Hematopoietic multipotent progenitor cell (in vitro differentiated cells): ENCODE measurements at regions not wholly inside any gene's neighbourhood (a gene's known extent, or its start where the extent isn't known, plus 50 kb on each side); places are given as distances from the start of the nearest gene placed in this dataset.

Source experiments
- DNase-seq, 3 donors: peaks; one replicate each; pipeline ENCODE4 v3.0.0-alpha.2; 2011 to 2015; ENCODE audit warnings: low read depth in 2 of 3, low spot score in 2 of 3

- no peak for DNase-seq
Measured at GRCh38 chr6:100269189-100269588, 195.5 kb downstream of the SIM1 start.

DNA sequence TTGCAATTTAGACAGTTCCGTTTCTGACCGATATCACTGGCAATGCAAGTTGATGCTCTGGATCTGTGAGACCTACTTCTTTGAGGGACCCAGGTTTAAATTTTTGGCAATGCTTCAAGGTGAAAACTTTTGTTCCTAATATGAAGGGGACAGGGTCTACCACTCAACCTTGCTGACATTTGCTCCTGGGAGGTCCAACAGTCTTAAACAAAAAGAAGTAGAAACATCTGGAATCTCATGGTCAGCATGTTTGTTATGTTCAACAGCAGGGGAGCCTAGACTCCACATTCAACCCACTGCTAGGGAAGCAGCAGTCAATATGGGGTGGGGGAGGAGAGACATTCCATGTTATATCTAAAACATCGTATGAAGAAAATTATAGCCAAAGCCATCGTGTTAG lies 196.4 kb downstream of the SIM1 start:
- no peak for DNase-seq

DNA sequence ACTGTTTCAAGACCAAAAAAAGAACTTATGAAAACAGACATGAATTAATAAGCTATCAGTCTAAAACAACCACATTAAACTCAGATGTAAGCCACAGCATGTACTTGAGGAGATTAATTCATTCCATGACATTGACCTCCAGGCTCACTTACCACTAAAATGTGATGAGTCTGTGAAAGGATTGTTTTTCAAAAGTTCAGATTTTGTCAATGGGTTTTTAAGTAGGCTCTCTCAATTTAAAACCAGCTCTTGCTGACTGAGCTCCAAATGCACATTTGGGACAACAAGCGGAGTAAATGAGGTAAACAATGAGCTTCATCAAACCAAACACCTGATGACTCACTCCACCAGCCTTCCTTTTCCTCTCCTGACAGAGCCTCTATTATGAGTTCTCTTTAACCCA lies 197.0 kb downstream of the SIM1 start:
- DNase-seq = no peak

DNA sequence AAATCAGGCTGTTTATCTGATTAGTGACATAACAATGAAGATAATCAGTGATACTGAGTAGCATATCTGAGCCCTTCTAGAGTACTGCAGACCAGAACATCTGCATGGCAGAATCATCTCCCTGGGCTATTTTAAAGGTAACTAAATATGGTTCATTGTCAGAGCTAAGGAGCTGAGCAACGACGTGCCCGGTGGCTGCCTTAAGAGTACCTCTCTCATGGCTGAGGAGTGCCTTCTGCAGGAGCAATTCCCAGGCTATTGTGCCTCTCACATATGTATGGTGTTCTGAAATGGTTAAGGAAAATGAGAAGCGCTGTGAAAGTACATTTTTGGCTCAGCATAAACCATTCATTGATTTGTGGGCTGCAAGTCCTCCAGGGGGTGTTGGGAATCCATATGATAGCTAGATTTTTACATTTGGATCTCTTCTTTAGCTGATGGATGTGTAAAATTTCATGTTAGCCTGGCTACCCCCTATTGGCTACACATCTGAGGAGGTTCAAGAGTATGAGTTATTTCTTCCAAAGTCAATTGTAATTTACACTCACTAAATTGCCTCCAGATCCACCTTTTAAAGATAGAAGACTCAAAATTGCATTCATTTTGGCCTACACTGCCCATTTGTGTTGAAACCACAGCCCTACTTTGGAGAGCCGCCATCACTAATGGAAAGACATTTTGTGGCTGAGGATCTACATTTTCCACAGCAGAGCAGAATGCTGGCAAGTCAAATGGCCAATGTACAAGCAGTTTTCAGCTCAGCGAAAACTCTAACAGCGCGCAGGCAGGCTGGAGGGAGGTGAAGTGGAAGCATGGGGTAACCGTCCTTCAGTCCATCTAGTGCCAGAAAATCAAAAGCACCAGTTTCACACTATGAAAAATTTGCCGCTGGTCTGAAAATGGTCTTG lies 198.0 kb downstream of the SIM1 start:
- no peak for DNase-seq

GRCh38 chr6:100262086-100262485 lies 202.6 kb downstream of the SIM1 start:
- DNase-seq = no peak

DNA sequence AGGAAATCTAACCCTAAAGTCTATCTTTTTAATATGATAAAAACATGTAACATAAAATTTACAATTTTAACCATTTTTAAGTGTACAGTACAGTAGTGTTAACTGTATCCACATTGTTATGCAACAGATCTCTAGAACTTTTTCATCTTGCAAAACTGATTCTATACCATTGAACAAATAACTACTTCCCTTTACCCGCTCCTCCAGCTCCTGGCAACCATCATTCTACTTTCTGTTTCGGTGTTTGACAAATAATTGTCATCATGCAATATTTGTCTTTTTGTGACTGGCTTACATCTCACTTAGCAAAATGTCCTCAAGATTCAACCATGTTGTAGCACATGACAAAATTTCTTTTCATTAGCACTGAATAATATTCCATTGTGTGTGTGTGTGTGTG lies 203.2 kb downstream of the SIM1 start:
- DNase-seq = no peak

DNA sequence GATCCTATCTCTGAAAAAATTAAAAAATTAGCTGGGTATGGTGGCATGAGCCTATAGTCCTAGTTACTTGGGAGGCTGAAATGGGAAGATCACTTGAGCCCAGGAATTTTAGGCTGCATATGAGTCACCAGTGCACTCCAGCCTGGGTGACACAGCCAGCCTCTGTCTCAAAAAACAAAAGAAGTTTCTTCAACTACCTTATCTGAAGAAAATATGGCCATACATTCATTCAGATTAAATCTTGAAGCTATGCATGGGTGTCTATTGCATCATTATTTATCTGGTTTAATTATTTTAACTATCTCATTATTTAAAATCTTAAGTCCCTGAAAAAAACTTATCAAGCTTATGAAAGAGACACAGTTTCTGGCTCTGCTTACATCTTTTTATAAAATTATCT lies 204.1 kb downstream of the SIM1 start:
- no peak for DNase-seq

- no peak for DNase-seq
Measured at GRCh38 chr6:100259865-100260264, 204.9 kb downstream of the SIM1 start.

DNA sequence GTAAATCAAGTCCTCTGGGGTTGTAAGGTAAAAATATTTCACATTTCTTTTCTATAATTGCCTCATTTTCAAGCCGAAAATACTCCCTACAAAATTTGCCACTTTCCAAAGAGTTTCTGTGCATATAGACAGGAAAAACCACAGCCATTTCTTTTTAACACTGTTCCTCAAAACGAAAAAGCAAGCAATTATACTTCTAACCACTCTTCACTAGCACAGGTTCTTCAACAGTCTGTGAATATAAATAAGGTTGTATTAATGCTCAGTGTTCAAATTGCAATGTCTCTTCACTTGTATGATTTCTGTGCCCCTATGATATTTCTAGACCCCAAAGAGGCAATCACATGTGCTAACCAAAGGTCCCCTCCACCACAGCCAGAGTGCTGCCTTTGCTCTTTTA lies 206.0 kb downstream of the SIM1 start:
- DNase-seq = no peak

DNA sequence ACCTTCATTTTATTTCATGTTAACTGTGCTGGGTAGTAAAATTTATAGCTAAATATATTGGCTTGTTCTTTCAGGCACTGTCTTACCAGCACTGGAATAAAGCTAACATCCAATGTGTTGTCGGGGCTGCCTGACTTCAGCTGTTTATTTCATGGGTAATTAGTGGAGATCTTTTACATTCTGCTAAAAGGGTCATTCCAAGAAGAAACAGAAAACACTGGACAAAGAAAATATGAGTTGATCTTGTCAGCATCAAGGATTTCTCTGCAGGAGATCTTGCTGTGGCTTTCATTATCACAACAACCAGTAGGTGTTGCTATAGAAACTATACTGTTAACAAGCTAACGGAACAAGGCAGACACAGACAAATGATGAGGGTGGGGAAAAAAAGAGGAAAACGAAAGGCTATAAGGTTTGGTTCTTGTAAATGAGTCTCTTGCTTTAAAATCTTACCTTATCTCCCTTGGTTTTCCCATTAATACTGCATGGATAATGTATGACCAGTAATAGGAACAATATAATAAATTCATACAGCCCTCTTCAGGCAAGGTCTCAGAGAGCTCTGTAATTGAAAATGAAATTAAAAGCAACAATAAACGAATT lies 206.8 kb downstream of the SIM1 start:
- DNase-seq = peak in 2 of 3 donors; percentile 29 to 40

- DNase-seq = no peak
Measured at GRCh38 chr6:100255701-100256100, 209.0 kb downstream of the SIM1 start.

- DNase-seq = no peak
Measured at GRCh38 chr6:100247123-100247522, 217.6 kb downstream of the SIM1 start.

DNA sequence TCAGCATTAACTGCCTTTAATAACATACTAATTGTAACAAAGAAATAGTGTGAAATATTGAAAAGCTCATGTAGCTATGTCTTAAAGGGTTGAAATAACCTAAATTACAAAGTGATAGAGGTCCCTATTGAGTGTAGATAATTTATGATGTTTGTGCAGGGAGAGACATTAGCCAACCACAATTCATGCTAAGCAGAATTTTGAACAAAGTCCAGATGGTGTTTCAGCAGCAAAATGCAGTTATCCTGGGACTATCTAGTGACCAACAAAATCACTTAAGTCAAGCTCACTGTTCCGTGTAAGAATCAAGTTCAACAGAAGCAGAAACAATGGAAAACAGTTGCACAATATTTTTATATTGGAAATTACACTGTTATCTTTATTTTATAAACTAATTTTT lies 218.5 kb downstream of the SIM1 start:
- no peak for DNase-seq

GRCh38 chr6:100240798-100241197 lies 223.9 kb downstream of the SIM1 start:
- DNase-seq = no peak

DNA sequence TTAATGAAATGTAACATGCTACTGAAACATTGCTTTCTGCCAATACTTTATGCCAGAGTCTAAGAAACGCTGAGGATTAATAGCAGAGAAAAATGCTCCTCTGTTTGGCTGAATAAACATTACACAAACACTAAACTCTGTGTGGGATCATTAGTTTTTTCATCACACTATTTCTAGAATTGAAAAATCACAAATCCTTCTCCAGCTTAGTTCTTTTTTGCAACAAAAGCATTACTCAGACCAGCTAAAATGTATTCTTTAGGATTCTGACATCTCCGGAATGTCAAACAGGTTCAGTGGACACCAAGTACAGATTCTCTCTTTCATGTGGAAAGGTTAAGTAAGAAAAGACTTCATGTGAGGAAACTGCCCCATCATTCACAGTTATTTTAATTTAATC lies 226.9 kb downstream of the SIM1 start:
- DNase-seq = no peak

GRCh38 chr6:100236389-100236788 lies 228.3 kb downstream of the SIM1 start:
- no peak for DNase-seq

- no peak for DNase-seq
Measured at GRCh38 chr6:100235631-100236030, 229.1 kb downstream of the SIM1 start.

DNA sequence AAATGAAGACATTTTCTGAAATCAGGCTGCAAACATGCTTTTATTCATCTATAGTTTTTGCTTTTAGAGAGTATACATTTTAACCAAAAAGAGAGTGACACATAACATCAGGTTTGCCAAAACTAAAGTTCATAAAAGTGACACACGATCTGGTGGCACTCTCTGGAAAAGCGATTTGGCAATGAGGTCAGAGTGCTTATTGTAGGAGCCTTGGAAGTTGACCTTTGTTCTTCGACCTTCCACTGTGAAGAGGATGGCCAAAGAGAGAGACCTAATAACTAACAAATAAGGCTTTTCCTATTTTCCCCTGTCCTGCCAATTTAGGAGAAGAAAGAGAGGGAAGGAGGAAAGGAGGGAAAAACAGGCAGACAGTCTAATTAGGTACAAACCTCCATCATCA lies 230.1 kb downstream of the SIM1 start:
- DNase-seq = no peak

DNA sequence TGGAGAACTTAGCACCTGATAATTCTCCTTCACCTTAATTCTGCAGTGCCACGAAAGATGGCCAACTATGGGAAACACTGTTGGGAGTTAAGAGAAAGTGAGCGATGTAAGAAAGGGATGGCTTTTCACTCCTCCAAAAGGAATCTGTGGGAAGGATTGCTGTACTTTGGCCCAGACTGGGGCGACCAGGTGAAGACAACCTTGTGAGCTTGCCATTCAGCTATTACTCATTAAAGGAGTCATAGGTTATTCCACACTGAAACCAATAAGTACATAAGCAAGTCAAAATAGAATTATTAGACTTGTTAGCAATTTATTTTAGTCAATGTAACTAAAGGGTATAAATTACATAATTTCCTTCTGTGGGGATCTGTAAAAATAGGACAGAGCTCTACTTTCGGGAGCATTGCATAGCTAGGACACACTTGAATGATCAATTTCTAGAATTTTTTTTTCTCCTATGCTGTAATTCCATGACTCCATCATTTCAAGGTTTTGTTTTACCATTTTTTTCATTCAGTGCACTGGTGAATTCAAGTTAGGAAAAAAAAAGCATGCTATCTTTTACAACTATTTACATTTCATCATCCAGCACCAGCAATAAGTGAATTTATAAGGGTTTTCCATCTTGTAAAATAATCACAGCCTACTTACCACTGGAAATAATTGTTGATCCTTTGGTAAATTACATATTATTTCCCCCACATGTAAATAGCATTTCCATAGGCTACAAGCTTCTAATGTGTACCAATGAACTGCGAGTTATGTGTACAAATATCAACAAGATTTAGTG lies 231.7 kb downstream of the SIM1 start:
- DNase-seq = no peak

- DNase-seq = no peak
Measured at GRCh38 chr6:100230953-100231316, 233.8 kb downstream of the SIM1 start.

DNA sequence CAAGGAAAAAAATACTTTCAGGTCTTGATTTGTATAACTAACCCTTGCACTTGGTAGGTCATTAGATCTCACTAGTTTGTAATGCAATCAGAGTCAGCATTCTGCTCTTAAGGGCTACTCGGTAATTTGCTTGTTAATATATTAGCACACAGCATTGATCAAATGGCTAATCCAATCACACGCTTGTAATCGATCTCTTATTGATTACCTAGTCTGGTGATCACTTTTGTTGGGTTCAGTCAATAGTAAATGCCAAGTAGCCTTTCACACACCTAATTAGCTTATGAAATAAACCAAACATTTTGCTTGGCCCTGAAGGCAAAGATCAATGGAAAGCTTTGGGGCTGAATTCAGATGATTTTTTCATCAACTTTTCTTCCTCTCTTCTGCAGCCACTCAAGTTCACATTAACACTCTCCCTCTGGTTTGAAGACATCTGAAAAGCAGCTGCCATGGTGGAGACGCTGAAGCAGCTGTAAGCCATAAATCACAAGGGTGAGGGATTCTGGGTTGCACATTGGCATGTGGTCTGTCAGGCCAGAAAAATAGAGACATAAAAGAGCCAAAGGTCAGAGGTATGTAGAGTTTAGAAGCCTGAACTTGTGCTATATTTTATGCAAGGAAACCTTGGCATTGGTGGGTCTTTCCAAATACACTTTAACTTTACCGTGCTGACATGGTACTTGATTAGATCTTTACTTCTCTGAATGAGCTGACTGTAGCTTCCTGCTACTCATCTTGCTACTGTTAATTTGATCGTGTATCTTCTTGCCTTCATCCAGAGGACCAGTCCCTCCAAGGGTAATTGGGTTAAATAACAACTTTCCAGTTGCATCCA lies 234.4 kb downstream of the SIM1 start:
- DNase-seq = no peak
